IMR-90 (cell line): ENCODE measurements at regions not wholly inside any gene's neighbourhood (a gene's known extent, or its start where the extent isn't known, plus 50 kb on each side); places are given as distances from the start of the nearest gene placed in this dataset.

Source experiments
- ATAC-seq: fragments of 200-7000 bp; cut with Tn5 transposase; 2 replicates; pipeline ENCODE4 v1.9.1; 2020; ENCODE audit warnings: low read depth, mild to moderate bottlenecking, moderate library complexity
- BruUV-seq: library from RNA; stranded (reverse); fragments of 400-500 nt; replicated peaks from 2 replicates; lab custom pipeline; 2021; lab: Mats Ljungman, UMichigan
- CTCF ChIA-PET: fragments of 300-600 bp; formaldehyde crosslinking; extraction: SDS; loops from one replicate; lab custom pipeline; 2021; ENCODE audit warnings: antibody characterized with exemption; lab: Yijun Ruan, JAX
- POLR2A ChIA-PET: fragments of 300-600 bp; sonication (Branson Sonifier 250); formaldehyde crosslinking; loops from one replicate; lab custom pipeline; 2022; ENCODE audit warnings: antibody characterized with exemption; ENCODE audit not compliant: unreplicated experiment; lab: Charles Lee
- DNase-seq: peaks from one replicate; pipeline ENCODE4 v3.0.0; 2013
- H2AFZ ChIP-seq: replicated peaks from 2 replicates; pipeline ENCODE3; 2013; ENCODE audit warnings: low read length, mild to moderate bottlenecking; ENCODE audit not compliant: poor library complexity
- H2AK5ac ChIP-seq: 2 replicates; pipeline ENCODE4 v1.6.1; 2013; ENCODE audit warnings: low read depth, low read length, inconsistent platforms
- H2AK9ac ChIP-seq: replicated peaks from 2 replicates; pipeline ENCODE3; 2013; ENCODE audit warnings: mild to moderate bottlenecking, low read depth, low read length, moderate library complexity; ENCODE audit not compliant: poor library complexity
- H2BK120ac ChIP-seq: 2 replicates; pipeline ENCODE4 v1.6.1; 2013; ENCODE audit warnings: low read depth, low read length, inconsistent platforms
- H2BK15ac ChIP-seq: 3 replicates; pipeline ENCODE4 v1.6.1; 2013; ENCODE audit warnings: low read depth, low read length, inconsistent platforms
- H2BK20ac ChIP-seq: 2 replicates; pipeline ENCODE4 v1.6.1; 2013; ENCODE audit warnings: low read depth, mild to moderate bottlenecking, inconsistent platforms, low read length, moderate library complexity
- H2BK5ac ChIP-seq: 2 replicates; pipeline ENCODE4 v1.6.1; 2013; ENCODE audit warnings: mild to moderate bottlenecking, low read depth, low read length, inconsistent platforms; ENCODE audit not compliant: poor library complexity, severe bottlenecking
- H3K14ac ChIP-seq: replicated peaks from 2 replicates; pipeline ENCODE4 v1.6.1; 2013; ENCODE audit warnings: low read depth, low read length, inconsistent platforms
- H3K18ac ChIP-seq: 2 replicates; pipeline ENCODE4 v1.6.1; 2013; ENCODE audit warnings: low read depth, low read length, control low read depth
- H3K23ac ChIP-seq: 2 replicates; pipeline ENCODE4 v1.6.1; 2013; ENCODE audit warnings: low read depth, low read length, inconsistent platforms
- H3K27ac ChIP-seq: 2 replicates; pipeline ENCODE4 v1.5.1; 2013; ENCODE audit warnings: mild to moderate bottlenecking, control low read depth, low read length; ENCODE audit not compliant: insufficient read depth
- H3K27me3 ChIP-seq: 2 replicates; pipeline ENCODE4 v1.6.1; 2013; ENCODE audit warnings: low read length; ENCODE audit not compliant: control insufficient read depth, insufficient read depth
- H3K36me3 ChIP-seq: 2 replicates; pipeline ENCODE4 v1.6.1; 2013; ENCODE audit warnings: low read length, mixed read lengths; ENCODE audit not compliant: control insufficient read depth, insufficient read depth
- H3K4ac ChIP-seq: 2 replicates; pipeline ENCODE4 v1.6.1; 2013; ENCODE audit warnings: low read depth, low read length, inconsistent platforms
- H3K4me1 ChIP-seq: 2 replicates; pipeline ENCODE4 v1.6.1; 2013; ENCODE audit warnings: low read length, mixed read lengths; ENCODE audit not compliant: control insufficient read depth, insufficient read depth
- H3K4me2 ChIP-seq: 2 replicates; pipeline ENCODE4 v1.6.1; 2013; ENCODE audit warnings: low read depth, mild to moderate bottlenecking, control low read depth, low read length, moderate library complexity
- H3K4me3 ChIP-seq: 2 replicates; pipeline ENCODE4 v1.5.1; 2013; ENCODE audit warnings: low read depth, mild to moderate bottlenecking, control low read depth, low read length, moderate library complexity; ENCODE audit not compliant: insufficient read depth
- H3K56ac ChIP-seq: 2 replicates; pipeline ENCODE4 v1.6.1; 2013; ENCODE audit warnings: low read length, inconsistent platforms; ENCODE audit not compliant: insufficient read depth; ENCODE audit errors: extremely low read depth
- H3K79me1 ChIP-seq, 2 experiments: 2 replicates each; pipeline ENCODE4 v1.6.1; 2013; ENCODE audit warnings: low read length in 2 of 2, inconsistent platforms in 1 of 2, low read depth in 1 of 2
- H3K9ac ChIP-seq: 2 replicates; pipeline ENCODE4 v1.6.1; 2013; ENCODE audit warnings: low read depth, low read length, control low read depth
- H3K9me1 ChIP-seq: 2 replicates; pipeline ENCODE4 v1.6.1; 2013; ENCODE audit warnings: low read length, inconsistent platforms; ENCODE audit not compliant: insufficient read depth
- H3K9me3 ChIP-seq: 2 replicates; pipeline ENCODE4 v1.6.1; 2013; ENCODE audit warnings: low read length; ENCODE audit not compliant: control insufficient read depth, insufficient read depth
- H4K20me1 ChIP-seq: 2 replicates; pipeline ENCODE4 v1.6.1; 2013; ENCODE audit warnings: low read length, inconsistent platforms; ENCODE audit not compliant: insufficient read depth
- H4K5ac ChIP-seq: 2 replicates; pipeline ENCODE4 v1.6.1; 2013; ENCODE audit warnings: mild to moderate bottlenecking, low read depth, low read length, control low read depth
- H4K8ac ChIP-seq, 2 experiments: 2 replicates each; pipeline ENCODE4 v1.6.1; 2013; ENCODE audit warnings: low read depth in 2 of 2, low read length in 2 of 2, control low read depth in 1 of 2, inconsistent platforms in 1 of 2
- H4K91ac ChIP-seq: 2 replicates; pipeline ENCODE4 v1.6.1; 2013; ENCODE audit warnings: low read depth, low read length, inconsistent platforms; ENCODE audit not compliant: insufficient read depth
- BHLHE40 ChIP-seq: fragments of 150-350 bp; IDR thresholded peaks from 2 replicates; pipeline ENCODE4 v1.6.1; 2016; ENCODE audit warnings: mild to moderate bottlenecking, low read depth, low read length
- CEBPB ChIP-seq: IDR thresholded peaks from 2 replicates; pipeline ENCODE4 v1.6.1; 2012; ENCODE audit warnings: low read depth, low read length, improper control_type of control experiment
- CHD1 ChIP-seq: IDR thresholded peaks from 2 replicates; pipeline ENCODE4 v1.6.1; 2012; ENCODE audit warnings: low read depth, low read length, improper control_type of control experiment
- CTCF ChIP-seq: conservative IDR thresholded peaks from 2 replicates; pipeline ENCODE4 v1.5.1; 2012; ENCODE audit warnings: mild to moderate bottlenecking, low read depth, low read length, improper control_type of control experiment
- ELK1 ChIP-seq: fragments of 150-350 bp; IDR thresholded peaks from 2 replicates; pipeline ENCODE4 v1.6.1; 2016; ENCODE audit warnings: low read depth, mild to moderate bottlenecking, low read length, moderate library complexity, borderline replicate concordance
- FOS ChIP-seq: fragments of 150-350 bp; IDR thresholded peaks from 2 replicates; pipeline ENCODE4 v1.6.1; 2016; ENCODE audit warnings: low read depth, low read length
- MAZ ChIP-seq: IDR thresholded peaks from 2 replicates; pipeline ENCODE4 v1.6.1; 2012; ENCODE audit warnings: low read depth, mild to moderate bottlenecking, low read length, improper control_type of control experiment, moderate library complexity, borderline replicate concordance
- MXI1 ChIP-seq: IDR thresholded peaks from 2 replicates; pipeline ENCODE4 v1.6.1; 2012; ENCODE audit warnings: low read depth, mild to moderate bottlenecking, low read length, moderate library complexity, borderline replicate concordance
- NFE2L2 ChIP-seq: fragments of 150-350 bp; IDR thresholded peaks from 2 replicates; pipeline ENCODE4 v1.6.1; 2016; ENCODE audit warnings: low read depth, mild to moderate bottlenecking, low read length
- POLR2A ChIP-seq: IDR thresholded peaks from 2 replicates; pipeline ENCODE4 v1.6.1; 2012; ENCODE audit warnings: mild to moderate bottlenecking, low read depth, low read length
- RAD21 ChIP-seq: IDR thresholded peaks from 2 replicates; pipeline ENCODE4 v1.6.1; 2012; ENCODE audit warnings: low read length, improper control_type of control experiment
- RCOR1 ChIP-seq: IDR thresholded peaks from 2 replicates; pipeline ENCODE4 v1.6.1; 2012; ENCODE audit warnings: mild to moderate bottlenecking, low read length, improper control_type of control experiment; ENCODE audit not compliant: insufficient replicate concordance
- RFX5 ChIP-seq: IDR thresholded peaks from 2 replicates; pipeline ENCODE4 v1.8.0; 2012; ENCODE audit warnings: low read depth, mild to moderate bottlenecking, low read length, moderate library complexity
- SMC3 ChIP-seq: fragments of 150-350 bp; IDR thresholded peaks from 2 replicates; pipeline ENCODE4 v1.6.1; 2016; ENCODE audit warnings: low read depth, mild to moderate bottlenecking, antibody characterized with exemption, low read length, moderate library complexity
- WGBS, 2 experiments: methylation state at CpG; one replicate each; pipeline versions ENCODE4 v1.1.5 to v1.1.7; 2013; ENCODE audit warnings: missing lambda C conversion rate in 2 of 2; ENCODE audit not compliant: insufficient read length in 1 of 2; ENCODE audit errors: extremely low coverage in 2 of 2; 5-methylcytosine and 5-hydroxymethylcytosine counted together
- dilution Hi-C: fragments of 300-500 bp; cut with HindIII; formaldehyde crosslinking; loops from one replicate; pipeline ENCODE4 v1.14.3; 2018; ENCODE audit warnings: low sequenced_read_pairs; ENCODE audit not compliant: unreplicated experiment
- in situ Hi-C: fragments of 300-500 bp; cut with MboI; formaldehyde crosslinking; loops from 3 replicates; pipeline ENCODE4 v1.14.3; 2019; ENCODE audit warnings: low sequenced_read_pairs, inconsistent platforms, mixed read lengths
- intact Hi-C: fragments of 100-400 bp; cut with micrococcal nuclease; formaldehyde crosslinking; loops from 2 replicates; pipeline ENCODE4 v1.10.0; 2022
- TF ChIP-seq, protein P1 (sequence below): fragments of 150-350 bp; IDR thresholded peaks from 2 replicates; pipeline ENCODE4 v1.6.1; 2017; ENCODE audit warnings: mild to moderate bottlenecking, antibody characterized with exemption, low read length, low read depth

GRCh38 chr6:61555993-61556392 is 730.0 kb downstream of the KHDRBS2 start:
- CTCF ChIA-PET, result interaction anchor here (0.9 kb wide), 1 partner anchor 26 kb away, joined by 3 read pairs; no protein-coding TSS in a partner anchor
- Histone ChIP-seq H3K4me1 (no peaks in the 10 kb centered on the region), H3K4me2 (no peak overlapping the region), H2BK120ac (no peak overlapping the region), H3K9ac (no peak overlapping the region), H2BK20ac (no peak overlapping the region), H3K4ac (no peak overlapping the region), H3K9me1 (no peaks in the 10 kb centered on the region), H3K27me3 (no peaks in the 10 kb centered on the region), H3K18ac (no peak overlapping the region), H3K79me1 (no peaks in the 10 kb centered on the region), H2BK15ac (no peak overlapping the region), H3K4me3 (no peak overlapping the region), H3K56ac (no peak overlapping the region), H3K23ac (no peak overlapping the region), H4K20me1 (no peaks in the 10 kb centered on the region), H3K14ac (no peak overlapping the region), H3K36me3 (no peaks in the 10 kb centered on the region), H2BK5ac (no peak overlapping the region), H4K5ac (no peak overlapping the region), H3K27ac (no peak overlapping the region), H2AK5ac (no peak overlapping the region), H4K91ac (no peak overlapping the region), H3K9me3 (peaks cover 6% of the 10 kb centered on the region; the same call in 1 of the 2 replicates), H4K8ac (no peak overlapping the region), H2AK9ac (no peak overlapping the region), H2AFZ (no peak overlapping the region)
- no TSS peak for BruUV-seq
- no CpG with 5 or more reads among the region's 6 CpGs for WGBS, 2 experiments
- DNase-seq (no peak), ATAC-seq (no peak)
- no peak for TF ChIP-seq RAD21
- no peak for TF ChIP-seq MAZ
- no peak for TF ChIP-seq RFX5
- TF ChIP-seq NFE2L2, result no peak
- no peak for TF ChIP-seq BHLHE40
- no peak for TF ChIP-seq CEBPB
- no peak for TF ChIP-seq FOS
- no peak for TF ChIP-seq CTCF
- TF ChIP-seq MXI1, result no peak
- TF ChIP-seq CHD1, result no peak
- TF ChIP-seq, protein P1, sequence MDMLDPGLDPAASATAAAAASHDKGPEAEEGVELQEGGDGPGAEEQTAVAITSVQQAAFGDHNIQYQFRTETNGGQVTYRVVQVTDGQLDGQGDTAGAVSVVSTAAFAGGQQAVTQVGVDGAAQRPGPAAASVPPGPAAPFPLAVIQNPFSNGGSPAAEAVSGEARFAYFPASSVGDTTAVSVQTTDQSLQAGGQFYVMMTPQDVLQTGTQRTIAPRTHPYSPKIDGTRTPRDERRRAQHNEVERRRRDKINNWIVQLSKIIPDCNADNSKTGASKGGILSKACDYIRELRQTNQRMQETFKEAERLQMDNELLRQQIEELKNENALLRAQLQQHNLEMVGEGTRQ, result no peak
- no peak for TF ChIP-seq SMC3
- no peak for TF ChIP-seq POLR2A
- no peak for TF ChIP-seq ELK1
- no peak for TF ChIP-seq RCOR1
- intact Hi-C loops, result no loop called here
- dilution Hi-C loops, result no loop called here
- in situ Hi-C loops, result no loop called here
- POLR2A ChIA-PET, result no interaction called here
